Ammon's horn (tissue), 1 donor: ENCODE measurements at regions not wholly inside any gene's neighbourhood (a gene's known extent, or its start where the extent isn't known, plus 50 kb on each side); places are given as distances from the start of the nearest gene placed in this dataset.
A peak's percentile ranks its signal among the peaks of the same experiment; 100 is the strongest.
"Not testable (repeated sequence)": the region's sequence is repeated elsewhere in the genome, so short reads cannot be mapped to it uniquely, and the experiment has no call there.

Source experiments
- DNase-seq: peaks from one replicate; pipeline ENCODE4 v3.0.0-alpha.2; 2016; ENCODE audit warnings: low spot score

- not testable (repeated sequence) for DNase-seq
These were observed 59.3 kb downstream of the NUTM2D start for GRCh38 chr10:87416892-87417291.

- not testable (repeated sequence) for DNase-seq
These were observed 65.1 kb downstream of the NUTM2D start for GRCh38 chr10:87422641-87423040.

- not testable (repeated sequence) for DNase-seq
These were observed 67.3 kb downstream of the NUTM2D start for GRCh38 chr10:87424697-87425373.

- DNase-seq: not testable (repeated sequence)
These were observed 70.9 kb upstream of the MINPP1 start for GRCh38 chr10:87433836-87434235.

GRCh38 chr10:87435295-87435826, 69.3 kb upstream of the MINPP1 start:
- DNase-seq: not testable (repeated sequence)

- DNase-seq: not testable (repeated sequence)
These were observed 68.6 kb upstream of the MINPP1 start for GRCh38 chr10:87436104-87436503.

GRCh38 chr10:87437450-87437849, 67.2 kb upstream of the MINPP1 start:
- peak; percentile 4 for DNase-seq
